ENCODE measurements at regions not wholly inside any gene's neighbourhood (a gene's known extent, or its start where the extent isn't known, plus 50 kb on each side); places are given as distances from the start of the nearest gene placed in this dataset.

DNA sequence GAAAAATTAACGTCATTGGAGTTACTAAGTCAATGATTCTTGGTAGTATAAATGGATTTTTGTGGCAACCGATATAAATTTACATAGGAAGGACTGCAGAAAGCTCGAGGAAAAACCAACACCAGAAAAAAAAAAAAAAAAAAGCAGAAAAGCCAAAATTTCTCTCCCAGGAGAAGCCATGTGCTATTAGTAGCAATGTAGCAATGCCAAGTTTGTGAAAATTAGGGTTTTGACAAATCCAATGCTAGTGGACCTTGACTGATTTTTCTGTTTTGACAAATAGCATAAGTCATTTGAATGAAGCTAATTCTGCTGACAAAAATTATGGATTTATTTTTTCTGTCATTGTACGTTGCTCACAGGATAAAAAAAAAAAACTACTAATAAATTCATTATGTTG is 1561.9 kb downstream of the MRPL39 start:
- no peak for DNase-seq

DNA sequence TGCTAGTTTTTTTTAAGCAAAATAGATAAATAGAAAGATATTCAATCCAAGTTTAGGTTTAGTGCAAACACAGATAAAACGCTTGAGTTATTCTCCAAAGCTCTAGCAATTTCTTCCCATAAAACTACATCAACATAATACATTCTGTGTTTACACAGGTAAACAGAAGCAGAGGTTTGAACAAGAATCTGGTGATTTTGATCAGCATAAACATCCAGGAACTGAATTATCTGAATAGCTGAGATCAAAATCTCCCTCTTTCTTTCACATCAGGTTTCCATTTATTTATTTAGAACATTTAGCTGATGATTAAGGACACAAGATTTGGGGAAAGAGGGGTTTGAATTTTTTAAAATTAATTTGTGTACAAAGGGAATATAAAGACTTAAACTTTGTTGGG is 1564.6 kb downstream of the MRPL39 start:
- DNase-seq = no peak

GRCh38 chr21:24032709-24033232 is 1574.5 kb downstream of the MRPL39 start:
- no peak for DNase-seq

- DNase-seq = no peak
These were observed 1579.9 kb downstream of the MRPL39 start for GRCh38 chr21:24027396-24027795.

DNA sequence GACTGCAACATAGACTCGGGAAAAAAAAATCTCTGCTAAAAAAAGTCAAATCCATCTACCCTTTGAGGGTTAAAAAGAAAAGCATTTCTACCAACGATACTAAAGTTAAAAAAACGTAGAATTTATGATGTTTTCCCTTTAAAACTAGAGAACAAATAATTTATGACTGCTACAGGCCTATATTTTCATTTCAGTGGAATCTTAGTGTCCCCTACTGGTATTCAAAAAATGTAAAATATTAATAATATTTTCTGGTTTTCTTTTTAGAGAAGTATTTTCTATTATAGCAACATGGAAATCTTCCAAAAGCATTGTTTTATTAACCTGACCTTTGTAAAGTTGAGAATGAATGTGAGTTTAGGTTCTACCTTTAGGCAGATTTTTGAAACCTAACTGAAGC is 1582.2 kb downstream of the MRPL39 start:
- no peak for DNase-seq

- no peak for DNase-seq
These were observed 1583.3 kb downstream of the MRPL39 start for GRCh38 chr21:24023936-24024335.

DNA sequence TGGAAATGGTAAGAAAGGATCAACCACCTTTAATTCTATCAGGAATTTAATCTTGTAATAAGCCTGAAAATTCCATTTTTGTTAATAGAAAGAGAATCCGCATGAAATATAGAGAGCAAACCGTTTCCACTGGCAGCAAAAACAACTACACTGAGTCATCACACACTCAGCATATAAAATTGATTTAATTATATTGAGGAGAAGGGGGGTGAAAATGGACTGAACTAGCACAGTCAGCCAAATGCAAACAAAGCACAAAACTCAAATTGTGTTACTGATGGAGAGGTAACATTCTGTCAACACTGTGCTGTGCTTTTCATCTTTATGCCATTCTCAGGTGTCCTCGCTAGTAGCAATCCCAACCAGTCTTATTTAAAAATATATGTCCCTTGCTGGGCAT is 1583.9 kb downstream of the MRPL39 start:
- no peak for DNase-seq

DNA sequence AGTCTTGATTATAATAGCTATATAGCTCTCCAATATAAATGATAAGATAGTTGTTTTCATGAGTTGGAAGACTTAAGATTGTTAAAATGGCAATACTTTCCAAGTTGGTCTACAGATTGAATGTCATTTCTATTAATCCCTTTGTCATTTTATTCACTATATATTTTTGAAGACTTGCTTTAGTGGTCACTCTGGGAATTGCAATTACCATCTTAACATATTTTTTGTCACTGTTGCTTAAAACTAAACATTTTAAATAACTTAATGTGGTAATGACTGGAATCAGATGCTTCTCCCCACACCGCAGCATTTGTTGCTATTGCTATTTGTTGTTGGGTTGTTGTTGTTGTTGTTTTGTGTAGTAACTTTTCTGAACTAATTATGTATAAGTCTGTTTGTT is 1592.9 kb downstream of the MRPL39 start:
- DNase-seq = no peak

DNA sequence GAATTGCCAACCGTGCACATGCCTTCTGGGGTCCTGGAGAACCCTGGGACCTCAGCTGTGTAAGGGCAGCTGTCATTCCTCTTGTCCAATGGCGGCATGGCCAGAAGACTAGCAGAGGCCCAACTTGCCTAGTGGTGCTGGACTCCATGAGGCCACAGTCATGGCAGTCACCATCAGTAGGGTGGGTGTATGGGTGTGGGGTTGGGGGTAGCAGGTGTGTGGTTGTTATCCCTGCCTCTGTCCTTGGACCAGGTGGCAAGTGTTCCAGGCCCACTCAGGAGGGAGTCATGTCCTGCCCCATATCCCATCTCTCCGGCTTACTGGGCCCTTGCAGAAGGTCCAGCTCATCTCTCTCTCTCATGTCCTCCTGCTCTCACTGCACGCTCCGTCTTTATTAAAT is 1596.2 kb downstream of the MRPL39 start:
- DNase-seq = no peak

DNA sequence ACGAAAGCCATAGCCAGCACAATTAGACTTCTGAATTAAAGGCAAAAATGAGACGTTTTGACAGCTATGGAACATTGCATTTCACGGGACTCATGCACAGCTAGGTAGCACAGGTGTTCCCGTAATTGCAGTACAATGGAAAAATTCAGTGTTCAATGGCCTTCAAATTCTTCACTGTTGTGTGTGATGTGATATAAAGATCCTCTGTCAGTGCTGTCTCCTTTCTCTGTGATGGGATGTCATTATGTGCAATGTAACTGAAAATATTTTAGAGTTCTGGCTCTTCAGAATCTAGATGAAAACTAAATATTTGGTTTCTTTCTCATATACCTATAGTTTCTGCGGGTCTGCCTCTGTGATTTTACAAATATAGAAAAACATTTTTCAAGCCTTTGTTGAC is 1599.7 kb downstream of the MRPL39 start:
- no peak for DNase-seq

- no peak for DNase-seq
These were observed 1620.3 kb downstream of the MRPL39 start for GRCh38 chr21:23986987-23987386.

- no peak for DNase-seq
These were observed 1621.1 kb downstream of the MRPL39 start for GRCh38 chr21:23986214-23986613.

DNA sequence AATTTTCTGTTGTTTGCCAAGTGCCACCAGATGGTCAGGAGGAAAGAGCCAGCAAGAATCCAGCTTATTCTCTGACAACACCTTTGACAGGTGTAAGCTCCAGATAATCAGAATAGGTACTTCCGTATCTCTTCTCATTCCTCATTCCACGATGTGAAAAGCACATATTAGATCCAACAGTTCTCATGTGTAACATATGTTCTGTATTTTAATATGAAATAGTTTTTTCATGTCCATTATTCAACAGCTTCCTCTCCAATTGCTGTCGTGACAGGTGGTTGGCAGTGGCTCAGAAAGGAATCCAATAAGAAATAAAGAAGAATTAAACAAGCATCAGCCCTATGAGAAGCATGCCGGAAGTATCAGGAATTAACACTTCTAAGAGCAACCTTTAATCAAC is 1624.7 kb downstream of the MRPL39 start:
- no peak for DNase-seq

GRCh38 chr21:23977971-23978370 is 1629.3 kb downstream of the MRPL39 start:
- DNase-seq = no peak

GRCh38 chr21:23968722-23969647 is 1638.3 kb downstream of the MRPL39 start:
- DNase-seq = peak; percentile 36 to 85 (median 76)

DNA sequence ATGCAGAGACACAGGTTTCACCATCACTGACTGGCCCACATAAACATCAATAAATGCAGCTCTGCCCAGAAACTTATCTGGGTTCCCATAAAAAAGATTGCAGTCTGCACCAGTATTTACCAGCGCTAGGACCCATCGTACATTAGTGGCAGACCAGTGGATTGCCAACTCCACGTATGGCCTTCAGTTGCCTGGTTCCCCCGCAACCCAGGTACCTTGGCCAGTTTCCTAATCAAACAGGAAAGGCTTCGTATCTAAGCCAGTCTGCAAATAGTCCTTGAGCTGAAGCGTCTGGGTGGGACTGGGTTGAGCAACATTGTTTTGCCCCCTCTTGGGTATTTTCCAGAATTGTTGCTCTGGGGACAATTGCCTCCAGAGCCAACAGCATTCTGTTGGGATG is 1639.3 kb downstream of the MRPL39 start:
- DNase-seq = no peak

GRCh38 chr21:23963454-23963853 is 1643.8 kb downstream of the MRPL39 start:
- no peak for DNase-seq

GRCh38 chr21:23960769-23961168 is 1646.5 kb downstream of the MRPL39 start:
- DNase-seq = no peak

DNA sequence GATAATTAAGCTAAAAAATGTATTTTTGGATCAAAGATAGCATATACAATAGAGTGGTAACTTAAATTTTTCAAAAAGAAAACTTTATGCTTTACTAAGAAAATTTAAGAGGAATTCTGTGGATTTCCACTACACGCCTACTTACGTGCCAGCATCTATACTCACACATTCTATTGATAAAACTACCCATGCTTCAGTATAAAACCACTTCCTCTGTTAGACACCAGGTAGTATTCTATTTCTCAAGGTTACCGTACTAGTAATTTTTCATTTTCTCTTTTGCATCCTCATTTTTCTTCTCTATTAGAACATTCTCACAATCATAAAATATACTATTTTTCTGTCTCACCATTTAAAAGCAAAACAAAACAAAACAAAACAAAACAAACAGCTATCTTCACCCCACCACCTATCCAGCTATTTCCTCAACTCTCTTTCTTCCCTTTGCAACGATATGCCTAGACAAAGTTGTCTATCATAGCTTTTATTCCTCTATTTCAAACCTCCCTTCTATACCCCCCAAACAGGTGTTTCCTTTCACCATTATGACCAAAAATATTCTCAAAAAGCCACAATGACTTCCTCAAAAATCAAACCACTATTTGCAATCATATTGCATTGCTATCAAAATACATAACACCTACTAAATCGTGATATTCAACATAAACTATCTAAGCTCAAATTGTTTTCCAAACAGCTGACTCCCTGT is 1652.0 kb downstream of the MRPL39 start:
- DNase-seq = no peak

DNA sequence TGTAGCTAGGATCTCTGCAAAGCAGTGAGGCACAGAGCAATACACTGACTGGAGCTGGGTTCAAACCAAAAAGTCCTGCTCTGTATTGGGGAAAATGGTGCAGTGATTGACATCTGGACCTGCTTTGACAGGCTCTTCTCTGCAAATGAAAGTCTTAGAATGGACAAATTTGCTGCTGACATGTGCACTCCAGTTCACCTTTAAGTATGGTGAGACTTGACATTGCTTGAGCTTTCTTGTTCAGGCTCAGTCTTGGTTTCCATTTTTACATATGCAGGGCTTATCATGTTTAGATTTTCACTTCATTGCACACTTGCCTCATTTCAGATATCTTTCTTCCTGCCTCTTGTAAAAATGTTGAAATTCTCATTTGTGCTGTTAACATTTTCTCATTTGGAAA is 1655.0 kb downstream of the MRPL39 start:
- DNase-seq = no peak

GRCh38 chr21:23951251-23951650 is 1656.0 kb downstream of the MRPL39 start:
- no peak for DNase-seq

GRCh38 chr21:23950344-23950743 is 1656.9 kb downstream of the MRPL39 start:
- DNase-seq = no peak

- DNase-seq = no peak
These were observed 1657.8 kb downstream of the MRPL39 start for GRCh38 chr21:23949493-23949892.
